ENCODE measurements at regions not wholly inside any gene's neighbourhood (a gene's known extent, or its start where the extent isn't known, plus 50 kb on each side); places are given as distances from the start of the nearest gene placed in this dataset.

DNA sequence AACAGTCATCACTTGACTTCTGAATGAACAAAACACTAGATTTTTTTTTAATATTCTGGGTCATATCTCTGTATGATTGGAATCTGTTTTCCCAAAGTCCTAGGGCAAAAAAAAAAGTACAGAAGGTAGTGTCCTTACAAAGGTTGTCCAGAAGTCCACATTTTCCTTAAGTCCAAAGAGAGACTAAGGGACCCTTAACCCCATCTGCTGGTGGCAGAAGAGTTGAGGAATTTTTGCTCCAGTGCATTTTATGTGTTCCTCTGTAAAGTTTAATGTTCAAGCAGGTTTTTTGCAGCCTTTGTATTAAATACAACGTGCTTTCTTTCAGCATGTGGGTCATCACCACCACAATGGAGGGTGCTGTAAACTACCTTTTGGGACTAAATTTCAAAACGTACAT lies 215.9 kb downstream of the SP3 start:
- H3K4me3 ChIP-seq = no peak overlapping the region
- no peak overlapping the region for H3K27ac ChIP-seq

DNA sequence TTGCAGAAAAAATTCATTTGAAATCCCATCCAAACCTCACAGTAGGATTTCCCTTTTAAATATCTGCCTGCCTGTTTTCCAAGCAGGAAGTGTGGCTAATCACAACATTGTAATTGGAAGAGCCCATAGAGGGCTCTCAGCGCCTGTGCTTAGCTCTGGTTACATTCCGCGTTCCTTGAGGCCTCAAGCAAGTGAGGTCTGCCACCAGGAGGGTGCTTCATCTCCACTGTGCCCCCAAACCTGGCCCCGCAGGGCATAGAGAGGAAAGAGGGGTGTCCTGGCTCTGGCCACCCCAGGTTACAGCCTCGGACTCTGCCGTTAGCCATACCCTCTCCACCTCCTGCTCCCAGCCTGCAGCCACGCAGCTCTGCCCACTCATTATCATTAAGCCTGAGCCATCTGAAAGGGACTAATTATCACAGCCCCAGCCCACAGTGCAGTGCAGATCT lies 214.8 kb downstream of the SP3 start:
- Histone ChIP-seq H3K4me3 (no peak overlapping the region), H3K27ac (no peak overlapping the region)

- Histone ChIP-seq H3K27ac (no peak overlapping the region), H3K4me3 (no peak overlapping the region)
Measured at GRCh38 chr2:173750831-173751230, 214.3 kb downstream of the SP3 start.

- Histone ChIP-seq H3K27ac (no peak overlapping the region), H3K4me3 (no peak overlapping the region)
Measured at GRCh38 chr2:173751245-173751975, 213.8 kb downstream of the SP3 start.

- Histone ChIP-seq H3K27ac (no peak overlapping the region), H3K4me3 (no peak overlapping the region)
Measured at GRCh38 chr2:173752152-173752551, 213.0 kb downstream of the SP3 start.

- no peak overlapping the region for H3K4me3 ChIP-seq
- no peak overlapping the region for H3K27ac ChIP-seq
Measured at GRCh38 chr2:173753441-173753840, 211.7 kb downstream of the SP3 start.

GRCh38 chr2:173754165-173754564 lies 211.0 kb downstream of the SP3 start:
- H3K27ac ChIP-seq = no peak overlapping the region
- no peak overlapping the region for H3K4me3 ChIP-seq

- H3K4me3 ChIP-seq = no peak overlapping the region
- no peak overlapping the region for H3K27ac ChIP-seq
Measured at GRCh38 chr2:173754837-173755236, 210.3 kb downstream of the SP3 start.

- Histone ChIP-seq H3K4me3 (no peak overlapping the region), H3K27ac (no peak overlapping the region)
Measured at GRCh38 chr2:173755798-173756197, 209.4 kb downstream of the SP3 start.

GRCh38 chr2:173759959-173760358 lies 205.2 kb downstream of the SP3 start:
- Histone ChIP-seq H3K4me3 (no peak overlapping the region), H3K27ac (no peak overlapping the region)

DNA sequence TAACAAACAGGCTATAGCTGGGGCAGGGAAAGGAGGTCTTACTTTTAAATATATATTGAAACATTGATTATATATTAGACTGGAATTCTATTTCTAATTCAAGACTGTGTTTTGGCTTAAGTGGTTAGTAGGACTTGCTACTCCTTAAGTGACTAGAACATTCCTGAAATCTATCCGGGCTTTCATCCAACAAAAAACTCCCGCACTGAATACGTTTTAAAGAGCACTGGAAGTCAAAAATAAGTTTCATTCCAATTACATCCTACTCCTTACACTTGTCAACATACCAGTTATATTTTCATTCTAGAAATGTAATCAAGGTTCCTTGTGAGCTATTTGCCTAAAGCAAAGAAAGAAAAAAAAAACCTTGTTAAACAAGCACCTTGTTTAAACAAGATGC lies 204.6 kb downstream of the SP3 start:
- Histone ChIP-seq H3K4me3 (no peak overlapping the region), H3K27ac (no peak overlapping the region)

- no peak overlapping the region for H3K27ac ChIP-seq
- no peak overlapping the region for H3K4me3 ChIP-seq
Measured at GRCh38 chr2:173761603-173762119, 203.5 kb downstream of the SP3 start.

- Histone ChIP-seq H3K27ac (no peak overlapping the region), H3K4me3 (no peak overlapping the region)
Measured at GRCh38 chr2:173762221-173762620, 203.0 kb downstream of the SP3 start.

DNA sequence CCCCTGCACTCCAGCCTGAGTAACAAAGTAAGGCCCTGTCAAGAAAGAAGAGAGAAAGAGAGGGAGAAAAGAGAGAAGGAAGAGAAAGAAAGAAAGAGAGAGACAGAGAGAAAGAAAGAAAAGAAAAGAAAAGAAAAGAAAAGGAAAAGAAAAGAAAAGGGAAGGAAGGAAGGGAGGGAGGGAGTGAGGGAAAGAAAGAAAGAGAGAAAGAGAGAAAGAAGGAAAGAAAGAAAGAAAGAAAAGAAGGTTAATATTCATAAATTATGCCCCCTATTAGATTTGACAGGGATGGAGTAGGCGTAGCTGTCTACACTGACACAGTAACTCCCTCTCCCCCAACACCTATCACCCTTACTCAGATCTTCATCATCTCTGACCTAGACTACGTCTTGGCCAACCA lies 202.3 kb downstream of the SP3 start:
- no peak overlapping the region for H3K27ac ChIP-seq

DNA sequence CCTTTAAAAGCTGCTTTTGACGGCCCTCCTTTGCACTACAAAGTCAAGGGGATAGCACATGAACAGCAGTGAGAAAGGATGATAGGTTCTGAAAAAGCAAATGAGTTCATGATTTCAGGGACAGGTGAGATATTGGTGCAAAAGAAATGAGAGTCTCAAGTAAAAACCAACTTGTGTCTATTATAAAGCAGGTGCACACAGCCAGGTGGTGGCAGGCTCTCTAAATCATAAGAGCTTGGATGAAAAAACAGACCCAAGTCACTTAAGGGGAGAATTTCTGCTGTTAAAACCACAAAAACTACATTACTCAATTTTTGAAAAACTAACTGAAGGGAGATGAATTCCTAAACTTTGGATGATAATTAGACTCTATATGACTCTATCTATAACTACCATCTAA lies 201.5 kb downstream of the SP3 start:
- Histone ChIP-seq H3K27ac (no peak overlapping the region), H3K4me3 (no peak overlapping the region)

More for the DNA sequence above, 202.3 kb downstream of the SP3 start:
- H3K4me3 ChIP-seq = no peak overlapping the region

- no peak overlapping the region for H3K27ac ChIP-seq
- H3K4me3 ChIP-seq = no peak overlapping the region
Measured at GRCh38 chr2:173764094-173764493, 201.1 kb downstream of the SP3 start.

- Histone ChIP-seq H3K27ac (no peak overlapping the region), H3K4me3 (no peak overlapping the region)
Measured at GRCh38 chr2:173766537-173767289, 198.5 kb downstream of the SP3 start.

DNA sequence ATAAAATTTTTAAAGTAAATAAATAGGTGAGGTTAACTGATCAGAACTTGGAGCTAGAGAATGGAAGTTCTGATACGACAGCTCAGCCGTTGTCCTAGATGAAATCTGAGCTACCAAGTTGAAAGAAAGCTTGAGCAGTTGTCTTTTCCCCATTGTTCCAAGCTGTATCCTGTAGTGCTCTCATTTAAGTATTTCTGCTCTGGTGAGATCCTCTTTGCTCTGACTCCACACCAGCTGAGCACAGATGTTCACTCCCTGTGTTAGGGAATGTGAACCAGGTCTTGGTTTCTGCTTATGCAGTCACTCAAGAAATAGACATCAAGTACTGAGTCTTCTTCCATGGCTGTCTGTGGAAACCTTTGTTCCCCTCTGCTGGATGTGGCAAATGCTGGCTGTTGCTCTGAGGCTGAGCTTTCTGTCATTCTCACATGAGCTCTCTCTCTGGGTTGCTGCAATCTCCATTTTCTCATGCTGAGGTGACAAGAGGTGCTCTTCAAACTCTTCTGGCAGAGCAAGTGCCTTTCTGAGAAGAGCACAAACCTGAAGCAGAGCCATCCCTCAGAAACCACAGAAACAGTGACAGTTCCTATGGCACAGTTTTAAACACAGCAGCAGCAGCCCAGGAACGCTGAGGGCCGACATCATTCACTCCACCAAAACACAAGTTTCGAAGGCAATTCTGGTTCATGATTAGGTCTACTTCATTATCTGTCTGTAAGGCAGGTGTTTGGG lies 194.1 kb downstream of the SP3 start:
- Histone ChIP-seq H3K4me3 (no peak overlapping the region), H3K27ac (no peak overlapping the region)

DNA sequence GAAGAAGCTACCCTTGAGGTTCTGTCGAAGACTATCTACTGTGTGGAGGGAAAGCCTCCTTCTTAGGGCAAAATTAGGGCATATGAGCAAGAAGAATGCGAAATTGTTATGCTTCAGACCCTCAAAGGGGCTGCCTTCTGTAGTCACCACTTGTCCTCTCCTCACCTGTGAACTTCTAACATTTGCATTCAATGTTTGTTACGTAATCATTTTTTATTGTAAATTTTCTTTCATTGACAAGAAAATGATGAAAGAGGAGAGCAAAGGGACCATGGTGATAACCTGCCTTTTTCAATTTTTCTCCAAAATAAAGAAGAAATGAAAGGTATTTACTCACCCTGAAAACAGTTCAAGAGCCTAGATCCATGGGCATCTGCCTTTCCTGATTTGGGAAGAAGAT lies 193.0 kb downstream of the SP3 start:
- no peak overlapping the region for H3K4me3 ChIP-seq

DNA sequence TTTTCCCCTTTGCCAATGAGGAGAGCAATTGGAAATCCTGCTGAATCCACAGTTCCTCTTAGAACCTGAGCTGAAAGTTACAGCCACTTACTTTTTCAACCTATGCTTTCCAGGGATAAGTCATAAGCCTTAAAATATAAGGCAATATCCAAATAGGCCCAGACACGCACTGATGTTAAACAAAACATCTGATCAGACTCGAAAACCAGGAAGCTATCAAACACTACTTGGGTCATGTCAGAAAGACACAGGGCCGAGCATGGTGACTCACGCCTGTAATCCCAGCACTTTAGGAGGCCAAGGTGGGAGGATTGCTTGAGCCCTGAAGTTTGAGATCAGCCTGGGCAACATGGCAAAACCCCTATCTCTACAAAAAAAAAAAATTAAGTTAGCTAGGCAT lies 192.1 kb downstream of the SP3 start:
- Histone ChIP-seq H3K27ac (no peak overlapping the region), H3K4me3 (no peak overlapping the region)

More for the DNA sequence above, 193.0 kb downstream of the SP3 start:
- H3K27ac ChIP-seq = no peak overlapping the region

DNA sequence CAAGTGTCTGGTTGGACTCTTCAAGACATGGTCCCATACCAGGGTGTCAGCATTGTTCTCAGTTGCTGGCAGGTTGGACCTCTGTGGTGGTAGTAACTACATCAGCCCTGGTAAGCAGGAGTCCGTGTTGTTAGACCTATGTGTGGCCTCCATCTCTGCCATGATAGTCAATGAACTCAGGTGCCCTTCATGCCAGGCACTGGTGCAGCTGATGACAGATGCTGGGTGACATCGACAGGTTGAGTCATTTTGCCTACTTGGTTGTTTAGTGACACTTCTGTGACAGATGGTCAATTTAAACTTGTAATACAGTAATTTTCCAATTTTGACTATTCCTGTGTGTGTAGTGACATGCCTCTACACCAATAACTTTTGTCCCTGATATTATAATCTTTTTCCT lies 189.7 kb downstream of the SP3 start:
- H3K27ac ChIP-seq = no peak overlapping the region
- no peak overlapping the region for H3K4me3 ChIP-seq

Measured in skin epidermis (tissue), 12 donors.